ENCODE measurements at regions not wholly inside any gene's neighbourhood (a gene's known extent, or its start where the extent isn't known, plus 50 kb on each side); places are given as distances from the start of the nearest gene placed in this dataset.

GRCh38 chr5:104538734-104539133 lies 976.1 kb upstream of the NUDT12 start:
- H3K23ac ChIP-seq (ENCODE audit: low read depth, low read length) = no peak overlapping the region
- H2BK5ac ChIP-seq (ENCODE audit: low read depth, low read length, poor library complexity, severe bottlenecking) = no peak overlapping the region
- ATAC-seq (ENCODE audit: low read depth) (no peak), DNase-seq (no peak)
- no peak overlapping the region for H4K91ac ChIP-seq (ENCODE audit: insufficient read depth, low read depth, low read length)
- H2BK15ac ChIP-seq (ENCODE audit: low read depth, low read length) = no peak overlapping the region
- no CpG with 5 or more reads among the region's 6 CpGs for WGBS, 2 experiments (ENCODE audit: extremely low coverage in 2 of 2, insufficient read length in 1 of 2)
- intact Hi-C loops (cut with micrococcal nuclease) = no loop called here
- H4K8ac ChIP-seq (ENCODE audit: low read depth in 2 of 2, low read length in 2 of 2) = no peak overlapping the region
- no peak overlapping the region for H2AK9ac ChIP-seq (replicated peaks; ENCODE audit: low read depth, low read length, poor library complexity)
- no peaks in the 10 kb centered on the region for H3K4me1 ChIP-seq (ENCODE audit: control insufficient read depth, insufficient read depth, low read length)
- in situ Hi-C loops (cut with MboI; ENCODE audit: low sequenced_read_pairs) = no loop called here
- no peak overlapping the region for H3K9ac ChIP-seq (ENCODE audit: low read depth, low read length)
- POLR2A ChIA-PET (ENCODE audit: unreplicated experiment) = no interaction called here
- H3K18ac ChIP-seq (ENCODE audit: low read depth, low read length) = no peak overlapping the region
- no peak overlapping the region for H4K5ac ChIP-seq (ENCODE audit: low read depth, low read length)
- CTCF ChIA-PET = no interaction called here
- H2BK20ac ChIP-seq (ENCODE audit: low read depth, low read length) = no peak overlapping the region
- H4K20me1 ChIP-seq (ENCODE audit: insufficient read depth, low read length) = no peaks in the 10 kb centered on the region
- dilution Hi-C loops (cut with HindIII; ENCODE audit: low sequenced_read_pairs, unreplicated experiment) = no loop called here
- no peak overlapping the region for H3K14ac ChIP-seq (replicated peaks; ENCODE audit: low read depth, low read length)
- no peak overlapping the region for H3K4me2 ChIP-seq (ENCODE audit: low read depth, low read length)
- H3K79me1 ChIP-seq (ENCODE audit: low read depth in 1 of 2, low read length in 2 of 2) = no peaks in the 10 kb centered on the region
- H3K36me3 ChIP-seq (ENCODE audit: control insufficient read depth, insufficient read depth, low read length) = no peaks in the 10 kb centered on the region
- no peaks in the 10 kb centered on the region for H3K9me1 ChIP-seq (ENCODE audit: insufficient read depth, low read length)
- H2BK120ac ChIP-seq (ENCODE audit: low read depth, low read length) = no peak overlapping the region
- no peak overlapping the region for H3K56ac ChIP-seq (ENCODE audit: extremely low read depth, insufficient read depth, low read length)
- no peak overlapping the region for H3K4me3 ChIP-seq (ENCODE audit: insufficient read depth, low read depth, low read length)
- no peak overlapping the region for H2AK5ac ChIP-seq (ENCODE audit: low read depth, low read length)
- H3K9me3 ChIP-seq (ENCODE audit: control insufficient read depth, insufficient read depth, low read length) = no peaks in the 10 kb centered on the region
- no peak overlapping the region for H2AFZ ChIP-seq (replicated peaks; ENCODE audit: low read length, poor library complexity)
- H3K27me3 ChIP-seq (ENCODE audit: control insufficient read depth, insufficient read depth, low read length) = no peaks in the 10 kb centered on the region
- no peak overlapping the region for H3K27ac ChIP-seq (ENCODE audit: insufficient read depth, low read length)
- TF ChIP-seq USF2 (IDR thresholded peaks at IDR 0.05; ENCODE audit: low read depth, low read length) = no peak
- TF ChIP-seq RAD21 (IDR thresholded peaks at IDR 0.05; ENCODE audit: low read length) = no peak
- TF ChIP-seq SMC3 (IDR thresholded peaks at IDR 0.05; ENCODE audit: low read depth, low read length) = no peak
- no peak for TF ChIP-seq CEBPB (IDR thresholded peaks at IDR 0.05; ENCODE audit: low read depth, low read length)
- TF ChIP-seq MAFK (IDR thresholded peaks at IDR 0.05; ENCODE audit: low read depth, low read length) = no peak
- no peak for TF ChIP-seq CTCF (conservative IDR thresholded peaks at IDR 0.05; ENCODE audit: low read depth, low read length)
- no peak for TF ChIP-seq MXI1 (IDR thresholded peaks at IDR 0.05; ENCODE audit: borderline replicate concordance, low read depth, low read length)
- no peak for TF ChIP-seq NFE2L2 (IDR thresholded peaks at IDR 0.05; ENCODE audit: low read depth, low read length)
- TF ChIP-seq RCOR1 (IDR thresholded peaks at IDR 0.05; ENCODE audit: insufficient replicate concordance, low read length) = no peak
- TF ChIP-seq FOS (IDR thresholded peaks at IDR 0.05; ENCODE audit: low read depth, low read length) = no peak
- no peak for TF ChIP-seq CHD1 (IDR thresholded peaks at IDR 0.05; ENCODE audit: low read depth, low read length)
- no peak for TF ChIP-seq RFX5 (IDR thresholded peaks at IDR 0.05; ENCODE audit: low read depth, low read length)
- no peak overlapping the region for H3K4ac ChIP-seq (ENCODE audit: low read depth, low read length)
- BruUV-seq (replicated peaks) = no TSS peak

Measured in IMR-90 (cell line).